ENCODE measurements at regions not wholly inside any gene's neighbourhood (a gene's known extent, or its start where the extent isn't known, plus 50 kb on each side); places are given as distances from the start of the nearest gene placed in this dataset.

GRCh38 chr16:86281421-86281820 lies 228.9 kb upstream of the FOXF1 start:
- H3K27ac ChIP-seq = no peak overlapping the region

GRCh38 chr16:86283944-86284343 lies 226.4 kb upstream of the FOXF1 start:
- Histone ChIP-seq H3K4me1 (peaks cover 0 to 5% (median 0%) of the 10 kb centered on the region in 4 donors), H3K27ac (no peak overlapping the region), H3K4me3 (no peak overlapping the region), H3K9me3 (no peaks in the 10 kb centered on the region), H3K36me3 (no peaks in the 10 kb centered on the region), H3K27me3 (peaks cover 0 to 62% of the 10 kb centered on the region in 2 donors)
- WGBS, 2 donors = 47 to 75% methylated on average over 5 of the region's 5 CpGs
- no peak for TF ChIP-seq CTCF (IDR thresholded peaks at IDR 0.05)
- TF ChIP-seq POLR2A (IDR thresholded peaks at IDR 0.05) = no peak
- no peak for TF ChIP-seq EP300 (IDR thresholded peaks at IDR 0.05)
- no peak for DNase-seq (ENCODE audit: low spot score in 2 of 2)

More at GRCh38 chr16:86281421-86281820, 228.9 kb upstream of the FOXF1 start:
- TF ChIP-seq POLR2A (IDR thresholded peaks at IDR 0.05) (no peak), CTCF (IDR thresholded peaks at IDR 0.05) (no peak), EP300 (IDR thresholded peaks at IDR 0.05) (no peak)
- DNase-seq (ENCODE audit: low spot score in 2 of 2) = no peak
- H3K9me3 ChIP-seq = no peaks in the 10 kb centered on the region
- no peak overlapping the region for H3K4me3 ChIP-seq
- peaks cover 0 to 2% (median 0%) of the 10 kb centered on the region in 4 donors for H3K4me1 ChIP-seq
- H3K36me3 ChIP-seq = no peaks in the 10 kb centered on the region
- peaks cover 0 to 37% of the 10 kb centered on the region in 2 donors for H3K27me3 ChIP-seq
- 63 to 77% methylated on average over 11 to 12 of the region's 12 CpGs for WGBS, 2 donors

GRCh38 chr16:86285421-86285820 lies 224.9 kb upstream of the FOXF1 start:
- peaks cover 0 to 77% of the 10 kb centered on the region in 2 donors for H3K27me3 ChIP-seq
- no peaks in the 10 kb centered on the region for H3K9me3 ChIP-seq
- no peaks in the 10 kb centered on the region for H3K36me3 ChIP-seq
- H3K27ac ChIP-seq = no peak overlapping the region
- TF ChIP-seq POLR2A (IDR thresholded peaks at IDR 0.05) = no peak
- TF ChIP-seq CTCF (IDR thresholded peaks at IDR 0.05) = no peak
- TF ChIP-seq EP300 (IDR thresholded peaks at IDR 0.05) = no peak
- WGBS, 2 donors = 30 to 32% methylated on average over 6 of the region's 6 CpGs
- H3K4me1 ChIP-seq = peaks cover 0 to 5% (median 0%) of the 10 kb centered on the region in 4 donors
- no peak overlapping the region for H3K4me3 ChIP-seq
- DNase-seq (ENCODE audit: low spot score in 2 of 2) = no peak

GRCh38 chr16:86285938-86286921 lies 224.1 kb upstream of the FOXF1 start:
- Histone ChIP-seq H3K27ac (no peak overlapping the region), H3K27me3 (peaks cover 0 to 85% of the 10 kb centered on the region in 2 donors)

More at GRCh38 chr16:86285938-86286921, 224.1 kb upstream of the FOXF1 start:
- WGBS, 2 donors = 5 to 13% methylated on average over 24 to 39 of the region's 55 CpGs
- DNase-seq (ENCODE audit: low spot score in 2 of 2) = no peak
- peaks cover 0 to 5% (median 0%) of the 10 kb centered on the region in 4 donors for H3K4me1 ChIP-seq
- no peaks in the 10 kb centered on the region for H3K9me3 ChIP-seq
- no peak overlapping the region for H3K4me3 ChIP-seq
- H3K36me3 ChIP-seq = no peaks in the 10 kb centered on the region
- no peak for TF ChIP-seq EP300 (IDR thresholded peaks at IDR 0.05)
- no peak for TF ChIP-seq POLR2A (IDR thresholded peaks at IDR 0.05)
- TF ChIP-seq CTCF (IDR thresholded peaks at IDR 0.05) = no peak

Measured in tibial nerve (tissue), 4 donors.